CD4-positive, alpha-beta T cell treated with Interleukin-4 for 1 hour (primary cell): ENCODE measurements at regions not wholly inside any gene's neighbourhood (a gene's known extent, or its start where the extent isn't known, plus 50 kb on each side); places are given as distances from the start of the nearest gene placed in this dataset.

Experiments used
- DNase-seq, 2 donors: peaks; one replicate each; pipeline ENCODE4 v3.0.0-alpha.2; 2020 to 2022

GRCh38 chr5:34563931-34564709, 92.0 kb upstream of the RAI14 start:
- no peak for DNase-seq

DNA sequence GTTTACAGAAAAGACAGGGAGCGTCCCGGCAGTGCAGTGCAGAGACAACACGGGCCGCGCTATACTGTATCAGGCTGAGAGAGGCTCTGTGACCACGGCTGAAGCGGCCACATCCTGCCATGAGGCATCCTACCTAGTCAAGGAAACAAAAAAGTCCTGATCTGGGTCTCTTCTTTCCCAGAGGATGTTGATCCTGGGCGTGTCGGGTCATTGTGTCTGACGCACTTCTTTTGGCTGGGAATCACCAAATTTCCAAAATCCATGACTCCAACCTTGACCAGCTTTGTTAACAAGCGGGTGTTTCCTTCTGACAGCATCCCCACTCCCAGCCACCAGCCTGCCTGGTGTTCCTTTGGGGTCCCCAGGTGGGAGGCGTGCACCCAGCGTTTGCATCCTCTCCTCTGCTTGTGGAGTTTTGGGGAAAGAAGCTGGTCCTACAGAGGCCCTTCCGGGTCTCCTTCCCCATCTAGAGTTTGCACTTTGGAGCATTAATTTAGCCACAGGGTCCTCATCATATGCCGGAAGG, 91.4 kb upstream of the RAI14 start:
- no peak for DNase-seq

DNA sequence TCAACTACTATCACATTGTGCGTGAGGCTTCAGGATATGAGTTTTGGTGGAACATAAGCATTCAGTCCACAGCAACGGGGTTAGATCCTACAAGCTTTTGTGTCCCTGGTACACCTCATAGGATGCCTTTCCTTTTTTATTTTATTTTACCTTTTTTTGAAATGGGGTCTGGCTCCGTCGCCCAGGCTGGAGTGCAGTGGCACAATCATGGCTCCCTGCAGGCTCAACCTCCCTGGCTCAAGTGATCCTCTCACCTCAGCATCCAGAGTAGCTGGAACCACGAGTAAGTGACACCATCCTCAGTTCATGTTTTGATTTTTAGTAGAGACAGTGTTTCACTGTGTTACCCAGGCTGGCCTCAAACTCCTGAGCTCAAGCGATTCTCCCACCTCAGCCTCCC, 86.0 kb upstream of the RAI14 start:
- DNase-seq, result no peak

- DNase-seq, result no peak
Measured at GRCh38 chr5:34570721-34571676, 85.1 kb upstream of the RAI14 start.

DNA sequence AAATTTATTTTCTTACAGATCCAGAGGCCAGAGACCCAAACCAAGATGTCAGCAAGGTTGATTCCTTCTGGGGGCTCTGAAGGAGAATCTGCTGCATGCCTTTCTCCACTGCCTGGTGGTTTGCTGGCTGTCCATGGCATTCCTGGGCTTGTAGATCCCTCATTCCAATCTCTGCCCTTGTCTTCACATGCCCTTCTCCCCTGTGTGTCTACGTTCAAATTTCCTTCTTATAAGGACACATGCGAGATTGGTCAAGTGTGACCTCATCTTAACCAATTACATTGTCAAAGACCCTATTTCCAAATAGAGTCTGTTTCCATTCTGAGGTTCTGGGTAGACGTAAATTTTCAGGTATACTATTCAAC, 84.5 kb upstream of the RAI14 start:
- DNase-seq, result no peak

- no peak for DNase-seq
Measured at GRCh38 chr5:34574936-34575467, 81.1 kb upstream of the RAI14 start.

GRCh38 chr5:34576891-34577666, 79.0 kb upstream of the RAI14 start:
- no peak for DNase-seq

DNA sequence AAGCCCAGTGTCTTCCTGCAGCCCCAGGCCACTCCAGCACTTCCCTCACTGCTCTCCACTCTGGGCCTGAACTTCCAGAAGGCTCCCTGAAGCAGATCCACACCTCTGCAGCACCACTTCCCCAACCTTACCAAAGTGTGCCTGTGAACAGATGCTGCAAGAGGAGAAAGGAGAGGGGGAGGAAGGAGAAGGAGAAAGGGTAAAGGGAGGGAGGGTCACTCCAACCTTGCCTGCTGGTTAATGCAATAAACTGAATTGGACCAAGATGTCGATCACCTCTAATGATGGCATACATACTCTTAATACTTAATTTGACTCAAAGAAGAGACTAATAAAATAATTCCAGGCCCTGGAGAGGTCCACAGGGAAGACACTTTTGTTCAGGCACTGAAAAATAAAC, 77.2 kb upstream of the RAI14 start:
- DNase-seq, result no peak

DNA sequence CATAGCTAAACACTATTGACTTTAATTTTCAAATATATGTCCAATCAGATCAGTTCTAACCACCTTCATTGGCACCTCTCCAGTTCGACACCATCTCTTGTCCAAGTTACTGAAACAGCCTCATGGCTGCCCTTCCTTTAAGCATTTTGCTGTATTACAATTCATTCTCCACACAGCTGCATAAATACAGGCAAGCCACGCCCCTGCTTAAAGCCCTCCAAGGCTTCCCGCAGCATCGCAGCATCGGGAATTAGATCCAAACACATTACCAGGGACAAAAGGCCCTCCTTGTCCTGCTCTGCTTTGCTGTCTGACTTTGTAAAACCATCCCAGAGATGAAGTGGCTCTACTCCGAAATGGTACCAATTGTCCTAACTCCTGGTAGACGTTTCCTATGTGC, 75.1 kb upstream of the RAI14 start:
- no peak for DNase-seq

DNA sequence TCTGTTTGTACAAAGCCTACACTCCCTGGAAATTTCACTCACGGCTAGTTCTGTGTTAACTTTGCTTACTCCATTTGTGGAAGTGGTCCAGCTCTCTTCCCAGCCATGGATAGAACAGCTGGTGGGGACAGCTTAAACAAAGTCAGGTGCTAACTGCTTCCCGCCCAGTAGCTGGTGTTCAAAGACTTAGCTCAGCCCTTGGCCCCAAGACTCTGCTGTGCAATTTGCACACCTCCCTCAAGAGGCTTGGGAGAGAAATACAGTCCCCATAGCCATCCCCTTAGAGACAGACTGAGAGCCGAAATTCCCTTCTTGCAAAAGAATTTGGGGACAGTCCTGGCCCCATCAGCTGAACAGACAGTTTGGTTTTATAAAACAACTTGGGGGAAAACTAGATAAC, 73.8 kb upstream of the RAI14 start:
- no peak for DNase-seq

DNA sequence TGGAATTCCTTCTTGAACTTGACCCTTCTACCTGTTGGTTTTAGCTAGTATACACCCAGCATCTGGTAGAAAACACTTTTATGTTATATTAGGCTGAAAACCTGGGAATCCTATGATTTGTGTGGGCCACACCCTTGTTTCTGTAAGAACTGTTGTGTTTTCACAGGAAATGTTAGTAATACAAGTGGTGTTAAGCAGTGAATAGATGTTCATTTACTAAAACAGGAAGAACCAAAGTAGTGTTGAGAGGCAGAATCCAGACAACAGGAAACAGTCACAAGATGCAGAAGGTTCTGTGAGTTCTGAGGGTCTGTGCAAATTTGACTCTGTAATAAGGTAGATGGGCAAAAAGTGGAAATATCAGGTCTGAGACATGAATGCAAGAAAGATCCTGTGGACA, 73.0 kb upstream of the RAI14 start:
- peak in 1 of 2 donors; percentile 1 for DNase-seq

DNA sequence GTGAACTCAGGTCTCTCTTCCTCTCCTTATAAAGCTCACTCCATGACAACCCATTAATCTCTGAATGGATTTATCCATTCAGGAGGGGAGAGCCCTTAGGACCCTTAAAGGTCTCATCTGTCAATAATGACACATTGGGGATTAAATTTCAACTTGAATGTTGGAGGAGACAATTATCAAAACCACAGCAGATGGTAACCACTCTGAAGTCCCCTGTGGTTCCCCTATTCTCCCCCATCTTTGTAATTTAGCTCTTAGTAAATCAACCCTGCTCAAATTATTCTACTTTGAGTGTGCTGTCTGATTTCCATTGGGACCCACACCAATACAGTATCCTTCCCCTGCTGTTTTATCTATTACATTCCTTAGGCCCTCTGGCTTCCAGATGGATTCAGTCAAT, 72.0 kb upstream of the RAI14 start:
- DNase-seq, result no peak

DNA sequence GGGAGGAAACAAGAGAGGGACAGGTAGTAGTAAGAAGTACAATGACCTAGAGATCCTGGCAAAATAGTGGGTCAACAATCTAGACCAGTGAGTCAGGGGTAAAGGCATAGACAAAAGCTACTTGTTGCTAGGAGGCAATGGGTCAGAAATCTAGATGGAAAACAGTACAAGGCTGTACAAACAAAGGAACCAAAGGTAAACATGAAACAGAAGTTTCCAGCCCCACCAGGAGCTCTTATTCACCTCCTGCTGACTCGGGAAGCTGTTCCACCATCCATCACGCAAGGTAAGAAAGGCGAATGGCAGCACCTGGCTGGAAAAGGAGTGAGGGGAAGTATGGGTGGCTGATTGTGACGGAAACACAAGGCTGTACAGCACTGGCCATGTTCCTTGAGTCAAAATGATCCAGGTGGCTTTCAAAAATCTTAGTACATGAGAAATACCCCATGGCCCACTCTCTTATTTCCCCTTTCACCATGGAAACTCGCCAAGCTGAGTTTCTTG, 70.5 kb upstream of the RAI14 start:
- no peak for DNase-seq

DNA sequence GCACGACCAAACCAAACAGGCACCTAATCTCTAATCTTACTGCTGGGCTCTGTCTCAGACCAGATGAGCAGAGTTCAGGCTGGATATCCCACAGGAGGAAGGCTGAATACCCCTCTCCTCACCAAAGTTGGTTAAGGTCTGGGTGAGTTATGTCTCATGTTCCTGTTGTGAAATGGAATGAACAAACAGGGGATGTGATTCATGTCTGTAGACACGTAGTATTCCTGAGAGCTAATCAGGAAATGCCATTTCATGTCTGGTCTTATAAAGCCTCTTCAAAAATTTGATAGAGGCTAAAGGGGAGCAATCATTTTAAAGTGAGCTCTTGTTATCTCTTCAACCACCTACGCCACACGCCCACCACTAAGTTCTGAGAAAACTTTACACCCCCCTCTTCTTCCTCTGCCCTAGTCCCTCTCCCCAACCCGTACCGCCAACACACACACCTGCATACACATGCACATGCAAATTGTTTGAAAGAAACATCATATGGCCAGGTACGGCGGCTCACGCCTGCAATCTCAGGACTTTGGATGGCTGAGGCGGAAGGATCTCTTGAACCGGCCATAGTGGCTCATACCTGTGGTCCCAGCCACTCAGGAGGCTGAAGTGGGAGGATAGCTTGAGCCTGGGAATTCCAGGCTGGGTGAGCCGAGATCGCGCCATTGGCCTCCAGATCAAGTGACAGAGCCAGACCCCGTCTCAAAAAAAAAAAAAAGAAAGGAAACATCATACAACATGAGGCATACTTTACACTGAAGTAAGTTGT, 69.8 kb upstream of the RAI14 start:
- no peak for DNase-seq

GRCh38 chr5:34587355-34588241, 68.5 kb upstream of the RAI14 start:
- DNase-seq, result no peak

DNA sequence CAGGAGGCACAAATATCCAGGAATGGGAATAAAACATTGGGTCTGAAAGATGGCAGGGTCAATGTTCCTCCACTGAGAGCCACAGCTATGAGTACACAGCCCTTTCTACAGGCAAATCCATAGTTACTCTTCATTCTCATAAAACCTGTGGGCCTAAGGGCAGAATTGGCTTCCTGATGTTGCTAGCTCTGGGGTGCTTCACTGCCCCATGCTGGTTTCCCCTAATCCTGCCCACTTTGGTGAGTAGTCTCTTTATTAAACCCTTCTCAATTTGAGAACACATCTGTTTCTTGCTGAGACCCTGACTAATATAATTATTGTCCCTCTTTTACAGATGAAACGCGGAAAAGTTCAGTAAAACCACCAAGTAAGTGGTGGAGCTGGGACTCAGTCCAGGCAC, 66.3 kb upstream of the RAI14 start:
- no peak for DNase-seq

- DNase-seq, result no peak
Measured at GRCh38 chr5:34591723-34592122, 64.4 kb upstream of the RAI14 start.

DNA sequence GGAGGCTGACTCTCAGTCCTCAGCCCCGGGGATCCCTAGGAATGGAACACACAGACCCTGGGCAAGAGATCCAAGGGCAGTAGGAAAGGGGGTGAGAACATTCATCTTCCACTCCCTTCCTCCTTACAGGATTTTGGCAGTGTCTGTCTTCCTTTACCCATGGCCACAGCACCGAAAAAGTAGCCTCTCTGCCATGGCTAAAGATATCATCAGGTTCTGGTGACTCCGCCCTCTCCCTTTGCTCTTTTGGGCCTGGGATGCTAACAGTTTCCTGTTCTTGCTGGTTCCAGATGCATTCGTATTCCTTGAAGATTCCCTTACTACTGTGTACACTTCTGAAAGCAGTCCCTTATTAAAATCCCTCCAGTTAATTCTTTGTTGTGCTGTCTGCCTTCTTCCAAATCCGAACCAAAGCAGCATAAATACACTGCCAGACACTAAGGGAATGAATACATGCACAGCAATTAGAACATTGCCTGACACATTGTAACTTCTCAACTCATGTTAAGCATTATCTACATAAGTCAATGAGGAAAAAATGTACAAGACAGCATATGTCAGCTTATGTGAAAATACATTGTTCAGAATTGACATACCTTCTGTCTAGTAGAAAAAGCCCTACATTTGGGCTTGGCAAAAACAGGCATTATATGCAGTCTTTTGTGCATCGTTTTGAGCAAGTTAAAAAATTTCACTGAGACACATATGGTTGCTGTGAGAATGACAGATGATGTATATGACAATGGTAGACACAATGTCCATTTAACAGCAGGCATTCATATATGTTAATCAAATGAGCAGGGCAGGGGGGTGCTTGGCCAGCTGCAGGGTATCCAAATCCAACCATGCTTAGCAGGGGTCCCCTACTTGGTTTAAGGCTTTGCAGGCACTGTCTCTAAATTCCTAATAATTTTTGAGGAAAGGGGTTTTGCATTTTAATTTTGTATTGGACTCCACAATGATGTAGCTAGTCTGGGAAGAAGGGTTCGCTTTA, 58.8 kb upstream of the RAI14 start:
- no peak for DNase-seq

DNA sequence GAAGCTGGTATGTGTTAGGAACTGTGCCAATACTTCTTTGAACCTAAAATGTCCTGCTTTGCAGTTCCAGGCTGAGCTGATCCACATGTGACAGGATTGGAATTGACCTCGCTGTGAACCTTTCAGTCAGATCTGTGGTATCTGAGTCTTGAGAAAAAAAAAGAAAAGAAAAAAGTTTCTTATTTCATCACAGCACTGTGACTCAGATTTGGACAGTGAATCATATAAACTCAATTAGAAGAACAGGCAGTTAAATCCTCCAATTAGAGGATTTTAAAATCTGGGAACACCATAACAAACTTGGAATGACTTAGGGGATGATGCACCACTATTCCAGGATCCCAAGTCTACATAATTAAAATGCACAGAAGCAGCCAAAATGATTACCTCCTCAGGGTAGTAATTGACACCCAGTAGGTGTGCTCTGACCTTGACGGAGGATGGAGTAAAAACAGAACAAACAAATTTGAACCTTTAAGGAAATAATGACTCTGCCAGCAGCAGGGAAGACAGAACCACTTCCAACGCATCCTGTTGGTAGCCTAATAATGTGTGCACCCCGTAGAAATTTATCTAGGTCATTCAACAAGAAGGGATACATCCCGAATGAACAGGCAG, 57.8 kb upstream of the RAI14 start:
- no peak for DNase-seq
